RCC 7860 (cell line): ENCODE measurements at regions not wholly inside any gene's neighbourhood (a gene's known extent, or its start where the extent isn't known, plus 50 kb on each side); places are given as distances from the start of the nearest gene placed in this dataset.
"Not testable (repeated sequence)": the region's sequence is repeated elsewhere in the genome, so short reads cannot be mapped to it uniquely, and the experiment has no call there.

Source experiments
- DNase-seq: peaks from one replicate; pipeline ENCODE4 v3.0.0-alpha.2; 2015; ENCODE audit warnings: low spot score
- FAIRE-seq: peaks from 2 replicates; lab custom pipeline; 2012; peaks lifted over from hg19 to GRCh38; lab: Jason Lieb, UNC

DNA sequence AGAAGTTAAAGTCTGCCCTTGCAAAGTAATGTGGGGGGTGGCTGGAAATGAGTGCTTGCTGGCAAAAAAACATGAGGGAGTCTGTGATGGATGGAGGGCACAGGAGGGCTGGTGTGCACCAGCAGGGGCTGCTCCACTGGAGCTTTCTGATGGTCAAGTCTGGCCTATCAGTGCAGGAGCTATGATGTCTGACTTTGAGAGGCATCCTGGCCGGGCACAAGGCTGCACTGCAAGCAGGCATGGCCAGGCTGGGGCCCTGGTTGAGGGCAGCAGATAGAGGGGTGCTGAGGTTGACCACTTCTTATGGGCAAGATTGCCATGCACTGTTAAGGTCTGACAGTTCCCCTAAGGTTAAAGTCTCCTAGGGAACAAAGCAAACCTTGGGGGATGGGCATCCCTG is 1140.2 kb downstream of the FAM133A start:
- FAIRE-seq (no peak), DNase-seq (no peak)

- no peak for DNase-seq
- no peak for FAIRE-seq
Measured at GRCh38 chrX:94830717-94831116, 1156.7 kb downstream of the FAM133A start.

DNA sequence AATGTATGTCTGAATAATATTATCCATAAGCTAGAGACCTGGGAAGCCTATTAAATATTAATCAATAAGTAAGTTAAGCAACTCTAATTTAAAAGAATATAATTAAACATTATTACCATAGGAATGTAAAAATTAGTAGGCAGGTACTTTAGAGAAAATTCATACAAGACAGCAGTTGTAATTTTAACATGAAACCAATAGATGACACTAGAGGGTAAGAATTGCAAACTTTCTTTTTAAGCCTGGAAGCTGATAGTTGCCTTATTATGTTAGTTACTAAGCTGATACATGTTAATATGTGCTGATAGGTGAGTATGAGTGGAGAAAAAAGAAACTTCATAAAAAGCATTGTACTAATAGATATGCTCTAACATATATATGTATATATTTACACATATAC is 1157.4 kb downstream of the FAM133A start:
- DNase-seq (no peak), FAIRE-seq (peak; percentile 73)

DNA sequence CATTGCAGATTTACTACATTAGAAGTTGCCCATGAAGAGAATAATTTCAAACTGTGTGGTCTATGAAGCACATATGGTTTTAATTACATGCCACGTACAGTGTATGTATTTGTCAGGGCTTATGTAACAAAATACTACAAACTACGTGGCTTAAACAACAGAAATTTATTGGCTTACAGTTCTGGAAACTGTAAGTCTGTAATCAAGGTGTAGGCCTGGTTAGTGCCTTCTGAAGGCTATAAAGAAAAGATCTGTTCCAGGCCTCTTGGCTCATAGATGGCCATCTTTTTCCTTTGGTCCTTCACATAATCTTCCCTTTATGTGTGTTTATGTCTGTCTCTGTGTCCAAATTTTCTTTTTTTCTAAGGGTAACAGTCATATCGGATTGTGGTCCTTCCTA is 1160.2 kb downstream of the FAM133A start:
- no peak for FAIRE-seq
- no peak for DNase-seq

DNA sequence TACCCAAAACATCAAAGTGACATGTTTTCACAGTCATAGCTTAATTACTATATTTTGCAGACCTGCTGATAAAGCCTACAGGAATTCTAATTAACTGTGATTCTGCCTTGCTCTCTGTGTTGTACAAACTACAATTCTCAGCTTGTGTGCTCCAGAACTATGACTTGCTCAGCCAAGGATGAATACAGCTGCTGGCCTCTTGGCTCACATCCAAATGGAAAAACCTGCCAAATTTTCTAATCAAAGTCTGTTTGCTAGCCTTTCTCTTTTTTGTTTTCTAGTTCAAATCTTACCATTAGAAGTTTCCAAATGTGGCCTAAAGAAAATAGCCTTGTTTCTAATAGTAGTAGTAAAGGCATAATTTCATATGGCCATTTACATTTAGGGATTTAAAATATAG is 1176.8 kb downstream of the FAM133A start:
- FAIRE-seq (no peak), DNase-seq (no peak)

- FAIRE-seq (no peak), DNase-seq (no peak)
Measured at GRCh38 chrX:94854251-94854650, 1180.2 kb downstream of the FAM133A start.

GRCh38 chrX:94862470-94862869 is 1188.5 kb downstream of the FAM133A start:
- not testable (repeated sequence) for DNase-seq, FAIRE-seq

GRCh38 chrX:94871640-94872039 is 1197.6 kb downstream of the FAM133A start:
- DNase-seq, result no peak
- no peak for FAIRE-seq

DNA sequence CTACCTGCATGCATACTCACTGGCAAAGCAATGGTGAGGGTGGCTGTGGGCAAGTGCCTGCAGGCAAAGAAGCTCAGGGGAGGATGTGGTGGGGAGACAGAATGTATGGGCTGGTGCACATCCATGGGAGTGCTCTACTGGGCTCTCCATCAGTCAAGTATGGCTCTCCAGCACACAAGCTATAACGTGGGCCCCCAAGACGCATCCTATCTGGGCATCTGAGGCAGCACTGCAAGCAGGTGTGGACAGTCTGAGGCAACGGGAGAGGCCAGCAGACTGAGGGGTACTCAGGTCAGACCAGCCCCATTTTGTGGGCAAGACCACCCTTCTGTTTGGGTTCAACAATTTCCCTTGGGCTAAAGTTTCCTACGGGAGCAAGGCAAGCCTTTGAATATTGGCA is 1227.8 kb downstream of the FAM133A start:
- FAIRE-seq, result no peak
- DNase-seq, result no peak

GRCh38 chrX:94908171-94908570 is 1234.2 kb downstream of the FAM133A start:
- DNase-seq (no peak), FAIRE-seq (no peak)

DNA sequence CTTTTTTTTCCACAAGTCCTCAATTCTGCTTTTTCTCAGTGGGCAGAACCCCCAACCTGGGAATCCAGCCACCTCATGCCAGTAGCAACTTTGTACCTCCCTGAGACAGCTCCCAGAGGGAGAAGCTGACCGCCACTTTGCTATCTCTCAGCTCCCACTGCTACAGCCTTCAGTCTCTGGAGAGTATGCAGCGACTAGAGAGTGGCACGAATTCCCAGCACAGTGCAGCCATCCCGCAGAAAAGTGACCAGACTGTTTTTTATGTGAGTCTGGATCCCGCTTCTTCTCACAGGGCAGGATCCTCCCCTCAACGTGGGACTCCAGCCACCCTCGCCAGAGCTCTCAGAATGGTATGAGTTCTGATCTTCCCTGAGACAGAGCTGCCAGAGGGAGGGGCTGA is 1234.6 kb downstream of the FAM133A start:
- FAIRE-seq (no peak), DNase-seq (no peak)

- no peak for DNase-seq
- no peak for FAIRE-seq
Measured at GRCh38 chrX:94914235-94914634, 1240.2 kb downstream of the FAM133A start.

GRCh38 chrX:94932278-94932965 is 1258.4 kb downstream of the FAM133A start:
- DNase-seq (no peak), FAIRE-seq (no peak)

DNA sequence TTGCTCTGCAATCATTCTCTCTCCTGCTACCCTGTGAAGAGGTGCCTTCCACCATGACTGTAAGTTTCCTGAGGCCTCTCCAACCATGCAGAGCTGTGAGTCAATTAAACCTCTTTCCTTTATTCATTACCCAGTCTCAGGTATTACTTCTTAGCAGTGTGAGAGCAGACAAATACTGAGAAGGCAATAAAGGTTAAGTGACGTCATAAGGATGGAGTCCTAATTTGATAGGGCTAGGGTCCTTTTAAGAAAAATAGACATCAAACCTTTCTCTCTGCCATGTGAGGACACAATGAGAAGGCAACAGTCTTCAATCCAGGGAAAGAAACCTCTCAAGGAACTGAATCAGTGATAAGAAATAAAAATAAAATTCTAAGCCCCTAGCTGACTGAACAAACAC is 1262.7 kb downstream of the FAM133A start:
- DNase-seq, result no peak
- FAIRE-seq, result no peak

GRCh38 chrX:94937491-94937890 is 1263.5 kb downstream of the FAM133A start:
- DNase-seq (no peak), FAIRE-seq (no peak)

GRCh38 chrX:94942603-94943002 is 1268.6 kb downstream of the FAM133A start:
- FAIRE-seq (no peak), DNase-seq (no peak)

GRCh38 chrX:94946137-94946536 is 1272.1 kb downstream of the FAM133A start:
- FAIRE-seq, DNase-seq: not testable (repeated sequence)

GRCh38 chrX:94961730-94962129 is 1287.7 kb downstream of the FAM133A start:
- no peak for FAIRE-seq

GRCh38 chrX:94977562-94977961 is 1303.6 kb downstream of the FAM133A start:
- DNase-seq (no peak), FAIRE-seq (no peak)

More at GRCh38 chrX:94961730-94962129, 1287.7 kb downstream of the FAM133A start:
- no peak for DNase-seq

- DNase-seq (no peak), FAIRE-seq (no peak)
Measured at GRCh38 chrX:94977986-94978385, 1304.0 kb downstream of the FAM133A start.
